ENCODE measurements at regions not wholly inside any gene's neighbourhood (a gene's known extent, or its start where the extent isn't known, plus 50 kb on each side); places are given as distances from the start of the nearest gene placed in this dataset.

- ATAC-seq (ENCODE audit: low FRiP score) (no peak), DNase-seq (ENCODE audit: low spot score) (no peak)
- no peak for TF ChIP-seq CTCF (IDR thresholded peaks at IDR 0.05)
These were observed 455.8 kb downstream of the BCL11B start for GRCh38 chr14:98816195-98816594.

- no peak for ATAC-seq (ENCODE audit: low FRiP score)
- no peak for DNase-seq (ENCODE audit: low spot score)
- no peak for TF ChIP-seq CTCF (IDR thresholded peaks at IDR 0.05)
These were observed 455.3 kb downstream of the BCL11B start for GRCh38 chr14:98816720-98817119.

- TF ChIP-seq CTCF (IDR thresholded peaks at IDR 0.05): no peak
- DNase-seq (ENCODE audit: low spot score): no peak
- ATAC-seq (ENCODE audit: low FRiP score): no peak
These were observed 452.7 kb downstream of the BCL11B start for GRCh38 chr14:98819132-98819866.

- no peak for ATAC-seq (ENCODE audit: low FRiP score)
- no peak for TF ChIP-seq CTCF (IDR thresholded peaks at IDR 0.05)
- DNase-seq (ENCODE audit: low spot score): no peak
These were observed 452.2 kb downstream of the BCL11B start for GRCh38 chr14:98819867-98820206.

- ATAC-seq (ENCODE audit: low FRiP score) (no peak), DNase-seq (ENCODE audit: low spot score) (no peak)
- TF ChIP-seq CTCF (IDR thresholded peaks at IDR 0.05): no peak
These were observed 449.1 kb downstream of the BCL11B start for GRCh38 chr14:98822917-98823316.

GRCh38 chr14:98826618-98827017 is 445.4 kb downstream of the BCL11B start:
- ATAC-seq (ENCODE audit: low FRiP score): no peak
- no peak for TF ChIP-seq CTCF (IDR thresholded peaks at IDR 0.05)
- no peak for DNase-seq (ENCODE audit: low spot score)

GRCh38 chr14:98834119-98834518 is 437.9 kb downstream of the BCL11B start:
- no peak for DNase-seq (ENCODE audit: low spot score)
- ATAC-seq (ENCODE audit: low FRiP score): no peak
- TF ChIP-seq CTCF (IDR thresholded peaks at IDR 0.05): no peak

Data from omental fat pad (tissue), 3 donors.